Activated T-cell treated with anti-CD3 and anti-CD28 coated beads for 1 hour (primary cell): ENCODE measurements at regions not wholly inside any gene's neighbourhood (a gene's known extent, or its start where the extent isn't known, plus 50 kb on each side); places are given as distances from the start of the nearest gene placed in this dataset.
"Not testable (repeated sequence)": the region's sequence is repeated elsewhere in the genome, so short reads cannot be mapped to it uniquely, and the experiment has no call there.

Source experiments
- DNase-seq: peaks from one replicate; pipeline ENCODE4 v3.0.0-alpha.2; 2020; ENCODE audit warnings: low read depth

- DNase-seq: no peak
These were observed 475.6 kb downstream of the PDZRN4 start for GRCh38 chr12:41663598-41664265.

- no peak for DNase-seq
These were observed 473.1 kb downstream of the PDZRN4 start for GRCh38 chr12:41661141-41661765.

- DNase-seq: no peak
These were observed 468.3 kb downstream of the PDZRN4 start for GRCh38 chr12:41656454-41656853.

GRCh38 chr12:41653386-41654326 is 465.5 kb downstream of the PDZRN4 start:
- no peak for DNase-seq

GRCh38 chr12:41652981-41653380 is 464.9 kb downstream of the PDZRN4 start:
- no peak for DNase-seq

GRCh38 chr12:41645624-41646023 is 457.5 kb downstream of the PDZRN4 start:
- no peak for DNase-seq

- not testable (repeated sequence) for DNase-seq
These were observed 454.7 kb downstream of the PDZRN4 start for GRCh38 chr12:41642808-41643207.

- no peak for DNase-seq
These were observed 448.5 kb downstream of the PDZRN4 start for GRCh38 chr12:41636653-41637052.

- no peak for DNase-seq
These were observed 447.7 kb downstream of the PDZRN4 start for GRCh38 chr12:41635626-41636364.

- DNase-seq: no peak
These were observed 446.0 kb downstream of the PDZRN4 start for GRCh38 chr12:41634091-41634490.

- DNase-seq: no peak
These were observed 441.5 kb downstream of the PDZRN4 start for GRCh38 chr12:41629611-41630010.

GRCh38 chr12:41627476-41627875 is 439.4 kb downstream of the PDZRN4 start:
- no peak for DNase-seq

- no peak for DNase-seq
These were observed 436.5 kb downstream of the PDZRN4 start for GRCh38 chr12:41624571-41624970.
